ENCODE measurements at regions not wholly inside any gene's neighbourhood (a gene's known extent, or its start where the extent isn't known, plus 50 kb on each side); places are given as distances from the start of the nearest gene placed in this dataset.

DNA sequence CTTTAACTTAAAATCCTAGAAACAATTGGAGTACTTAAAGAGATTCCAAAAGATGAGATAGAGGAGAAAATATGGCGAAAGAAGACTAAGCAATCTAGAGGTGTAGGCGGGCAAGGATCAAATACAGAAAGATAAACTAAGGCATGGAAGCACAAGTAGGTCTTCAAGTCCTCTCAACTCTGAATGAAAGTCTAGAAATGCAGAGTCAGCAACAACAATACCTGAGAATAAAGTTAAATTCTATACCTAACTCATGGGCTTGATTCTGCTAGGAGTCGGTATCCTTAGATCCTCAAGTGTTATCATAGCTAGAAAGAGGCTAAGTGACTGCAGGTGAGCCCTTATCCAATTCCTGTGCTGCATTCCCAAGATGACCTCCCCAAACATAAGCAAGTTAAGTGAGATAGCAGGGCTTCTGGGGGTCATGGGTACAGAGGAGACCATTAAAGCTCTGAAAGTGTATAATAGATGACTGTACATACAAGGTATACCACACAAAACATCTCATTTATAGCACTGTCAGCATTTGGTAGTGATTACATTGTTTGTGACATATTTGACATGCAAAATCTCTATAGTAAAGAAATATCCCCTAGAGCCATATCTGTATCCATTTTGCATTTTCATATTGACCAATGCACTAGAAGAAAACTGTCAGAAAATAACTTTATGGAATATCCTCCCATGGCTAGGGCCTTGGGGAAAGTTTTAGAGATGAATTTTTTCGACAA is 82.5 kb upstream of the ARID2 start:
- no peak overlapping the region for H3K4me3 ChIP-seq (IDR thresholded peaks at IDR 0.05; ENCODE audit: insufficient read depth, low read depth, low read length)
- H3K9ac ChIP-seq, result no peak overlapping the region
- H3K27me3 ChIP-seq (ENCODE audit: insufficient read depth, low read depth), result no peaks in the 10 kb centered on the region
- no peaks in the 10 kb centered on the region for H4K20me1 ChIP-seq (ENCODE audit: insufficient read depth)
- no peak overlapping the region for H3K27ac ChIP-seq
- no peaks in the 10 kb centered on the region for H3K36me3 ChIP-seq (ENCODE audit: insufficient read depth)
- peaks cover 37% of the 10 kb centered on the region for H3K4me1 ChIP-seq (ENCODE audit: low read depth, poor library complexity, severe bottlenecking)
- TF ChIP-seq, protein P1, sequence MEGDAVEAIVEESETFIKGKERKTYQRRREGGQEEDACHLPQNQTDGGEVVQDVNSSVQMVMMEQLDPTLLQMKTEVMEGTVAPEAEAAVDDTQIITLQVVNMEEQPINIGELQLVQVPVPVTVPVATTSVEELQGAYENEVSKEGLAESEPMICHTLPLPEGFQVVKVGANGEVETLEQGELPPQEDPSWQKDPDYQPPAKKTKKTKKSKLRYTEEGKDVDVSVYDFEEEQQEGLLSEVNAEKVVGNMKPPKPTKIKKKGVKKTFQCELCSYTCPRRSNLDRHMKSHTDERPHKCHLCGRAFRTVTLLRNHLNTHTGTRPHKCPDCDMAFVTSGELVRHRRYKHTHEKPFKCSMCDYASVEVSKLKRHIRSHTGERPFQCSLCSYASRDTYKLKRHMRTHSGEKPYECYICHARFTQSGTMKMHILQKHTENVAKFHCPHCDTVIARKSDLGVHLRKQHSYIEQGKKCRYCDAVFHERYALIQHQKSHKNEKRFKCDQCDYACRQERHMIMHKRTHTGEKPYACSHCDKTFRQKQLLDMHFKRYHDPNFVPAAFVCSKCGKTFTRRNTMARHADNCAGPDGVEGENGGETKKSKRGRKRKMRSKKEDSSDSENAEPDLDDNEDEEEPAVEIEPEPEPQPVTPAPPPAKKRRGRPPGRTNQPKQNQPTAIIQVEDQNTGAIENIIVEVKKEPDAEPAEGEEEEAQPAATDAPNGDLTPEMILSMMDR (conservative IDR thresholded peaks at IDR 0.05; ENCODE audit: low read depth, low read length), result no peak
- H3K4me2 ChIP-seq, result peak overlapping the region; percentile 11; the same call in 1 of the 2 replicates
- H3K79me2 ChIP-seq (ENCODE audit: insufficient read depth, low read depth), result no peaks in the 10 kb centered on the region
- no peak overlapping the region for H2AFZ ChIP-seq (ENCODE audit: low read depth)

DNA sequence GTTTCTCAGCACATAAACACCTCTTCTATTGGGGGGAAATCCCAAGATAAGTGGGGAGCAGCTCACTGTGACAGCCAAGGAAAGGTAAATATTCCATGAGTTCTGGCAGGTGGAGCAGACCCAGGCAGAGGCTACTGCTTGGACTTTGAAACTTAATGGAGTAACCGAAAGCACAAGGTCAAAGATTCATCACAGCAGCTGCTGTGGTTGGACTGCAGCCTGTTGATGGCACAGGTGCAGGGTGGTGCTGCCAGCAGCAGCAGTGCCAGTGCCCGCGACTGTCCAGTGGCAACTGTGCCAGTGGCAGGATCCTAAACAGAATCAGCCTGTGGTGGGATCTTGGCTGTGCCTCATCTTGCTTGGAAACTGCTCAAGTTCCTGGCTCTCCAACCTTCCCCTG is 81.4 kb upstream of the ARID2 start:
- Histone ChIP-seq H2AFZ (ENCODE audit: low read depth) (no peak overlapping the region), H3K4me1 (ENCODE audit: low read depth, poor library complexity, severe bottlenecking) (peaks cover 37% of the 10 kb centered on the region), H3K36me3 (ENCODE audit: insufficient read depth) (no peaks in the 10 kb centered on the region), H3K79me2 (ENCODE audit: insufficient read depth, low read depth) (no peaks in the 10 kb centered on the region), H3K27me3 (ENCODE audit: insufficient read depth, low read depth) (no peaks in the 10 kb centered on the region), H3K9ac (no peak overlapping the region), H4K20me1 (ENCODE audit: insufficient read depth) (no peaks in the 10 kb centered on the region), H3K4me3 (IDR thresholded peaks at IDR 0.05; ENCODE audit: insufficient read depth, low read depth, low read length) (no peak overlapping the region), H3K4me2 (peak overlapping the region; percentile 11), H3K27ac (0 out of 2 replicates have a peak overlapping the region, but pooled peaks have one; percentile 17)
- TF ChIP-seq, protein P1 (conservative IDR thresholded peaks at IDR 0.05; ENCODE audit: low read depth, low read length), result no peak

DNA sequence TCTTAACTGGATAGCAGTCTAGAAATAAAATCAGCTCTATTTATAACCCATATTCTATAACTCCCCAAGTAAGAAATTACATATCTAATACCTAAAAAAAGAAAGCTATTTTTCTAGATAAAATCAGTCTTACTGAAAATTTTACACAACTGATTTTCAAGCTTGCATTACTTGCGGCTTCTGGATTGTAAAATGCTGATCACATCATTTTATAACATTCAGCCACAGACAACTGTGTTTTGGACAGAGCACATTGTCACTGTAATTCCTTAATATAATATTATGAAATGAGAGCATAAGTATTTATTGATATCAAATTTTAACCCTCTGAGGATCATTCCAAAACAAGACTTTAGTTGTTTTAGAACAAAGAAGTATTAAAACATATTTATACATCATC is 78.5 kb upstream of the ARID2 start:
- Histone ChIP-seq H3K4me3 (IDR thresholded peaks at IDR 0.05; ENCODE audit: insufficient read depth, low read depth, low read length) (no peak overlapping the region), H3K4me1 (ENCODE audit: low read depth, poor library complexity, severe bottlenecking) (peaks cover 28% of the 10 kb centered on the region), H2AFZ (ENCODE audit: low read depth) (no peak overlapping the region), H3K36me3 (ENCODE audit: insufficient read depth) (no peaks in the 10 kb centered on the region), H3K9ac (no peak overlapping the region), H4K20me1 (ENCODE audit: insufficient read depth) (no peaks in the 10 kb centered on the region), H3K27me3 (ENCODE audit: insufficient read depth, low read depth) (no peaks in the 10 kb centered on the region), H3K79me2 (ENCODE audit: insufficient read depth, low read depth) (no peaks in the 10 kb centered on the region), H3K27ac (no peak overlapping the region), H3K4me2 (no peak overlapping the region)
- TF ChIP-seq, protein P1 (conservative IDR thresholded peaks at IDR 0.05; ENCODE audit: low read depth, low read length), result no peak

DNA sequence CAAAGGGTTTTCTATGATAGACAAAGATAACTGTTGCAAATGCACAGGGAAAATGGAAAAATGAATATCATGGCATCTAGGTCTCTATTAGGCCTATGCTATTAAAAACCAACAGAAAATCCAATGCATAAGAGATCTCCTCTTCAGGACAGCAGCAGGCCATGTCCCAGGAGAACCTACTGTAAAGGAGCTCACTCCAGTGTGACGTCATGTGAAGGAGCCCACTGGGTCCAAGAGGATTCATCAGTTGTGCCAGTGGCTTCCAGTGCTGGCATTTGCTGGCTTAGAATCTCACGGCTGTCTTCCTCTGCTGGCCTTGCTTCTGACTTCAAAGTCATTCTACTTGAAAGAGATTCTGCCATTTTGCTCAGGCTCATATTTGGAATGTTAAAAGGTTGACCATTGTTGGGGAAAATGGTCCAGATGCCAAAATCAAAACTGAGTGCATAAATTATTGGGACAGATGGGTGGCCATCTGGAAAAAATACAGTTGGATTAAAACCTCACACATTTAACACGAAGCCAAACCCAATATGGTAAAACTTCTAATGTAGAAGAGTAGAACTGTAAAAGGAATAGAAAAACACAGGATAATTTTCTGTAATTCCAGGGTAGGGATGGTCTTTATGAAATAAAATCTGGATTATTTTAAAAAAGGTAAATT is 75.4 kb upstream of the ARID2 start:
- H3K27ac ChIP-seq, result no peak overlapping the region

More for the DNA sequence above, 75.4 kb upstream of the ARID2 start:
- no peak overlapping the region for H3K4me3 ChIP-seq (IDR thresholded peaks at IDR 0.05; ENCODE audit: insufficient read depth, low read depth, low read length)
- peaks cover under 1% of the 10 kb centered on the region for H3K4me1 ChIP-seq (ENCODE audit: low read depth, poor library complexity, severe bottlenecking)
- no peaks in the 10 kb centered on the region for H4K20me1 ChIP-seq (ENCODE audit: insufficient read depth)
- H3K36me3 ChIP-seq (ENCODE audit: insufficient read depth), result no peaks in the 10 kb centered on the region
- no peaks in the 10 kb centered on the region for H3K27me3 ChIP-seq (ENCODE audit: insufficient read depth, low read depth)
- no peak overlapping the region for H3K4me2 ChIP-seq
- H2AFZ ChIP-seq (ENCODE audit: low read depth), result no peak overlapping the region
- no peaks in the 10 kb centered on the region for H3K79me2 ChIP-seq (ENCODE audit: insufficient read depth, low read depth)
- TF ChIP-seq, protein P1 (conservative IDR thresholded peaks at IDR 0.05; ENCODE audit: low read depth, low read length), result no peak
- no peak overlapping the region for H3K9ac ChIP-seq

Measured in KMS-11 (cell line).